GM18867 (cell line): ENCODE measurements at regions not wholly inside any gene's neighbourhood (a gene's known extent, or its start where the extent isn't known, plus 50 kb on each side); places are given as distances from the start of the nearest gene placed in this dataset.
"Not testable (repeated sequence)": the region's sequence is repeated elsewhere in the genome, so short reads cannot be mapped to it uniquely, and the experiment has no call there.

ENCODE experiments used
- ATAC-seq: cut with Tn5 transposase; IDR thresholded peaks from one replicate; pipeline ENCODE4 v1.9.1; 2021; ENCODE audit warnings: mild to moderate bottlenecking, moderate library complexity; ENCODE audit not compliant: unreplicated experiment

- ATAC-seq: no peak
Measured at GRCh38 chr5:106303911-106304310, 1366.8 kb downstream of the EFNA5 start.

GRCh38 chr5:106292654-106293053 lies 1378.1 kb downstream of the EFNA5 start:
- ATAC-seq: no peak

- no peak for ATAC-seq
Measured at GRCh38 chr5:106290841-106291240, 1379.9 kb downstream of the EFNA5 start.

- ATAC-seq: no peak
Measured at GRCh38 chr5:106288979-106289378, 1381.8 kb downstream of the EFNA5 start.

- ATAC-seq: no peak
Measured at GRCh38 chr5:106277540-106278096, 1393.1 kb downstream of the EFNA5 start.

GRCh38 chr5:106269252-106269843 lies 1401.4 kb downstream of the EFNA5 start:
- peak; percentile 39 for ATAC-seq

GRCh38 chr5:106267256-106267655 lies 1403.5 kb downstream of the EFNA5 start:
- ATAC-seq: no peak

GRCh38 chr5:106262395-106262794 lies 1408.3 kb downstream of the EFNA5 start:
- ATAC-seq: no peak

GRCh38 chr5:106259431-106260090 lies 1411.2 kb downstream of the EFNA5 start:
- ATAC-seq: not testable (repeated sequence)

GRCh38 chr5:106258591-106259125 lies 1412.1 kb downstream of the EFNA5 start:
- ATAC-seq: no peak

GRCh38 chr5:106254784-106255183 lies 1416.0 kb downstream of the EFNA5 start:
- no peak for ATAC-seq

- not testable (repeated sequence) for ATAC-seq
Measured at GRCh38 chr5:106246044-106246745, 1424.5 kb downstream of the EFNA5 start.

GRCh38 chr5:106241409-106241808 lies 1429.3 kb downstream of the EFNA5 start:
- no peak for ATAC-seq

- ATAC-seq: no peak
Measured at GRCh38 chr5:106205916-106206571, 1464.7 kb downstream of the EFNA5 start.

GRCh38 chr5:106202035-106202434 lies 1468.7 kb downstream of the EFNA5 start:
- no peak for ATAC-seq

- ATAC-seq: no peak
Measured at GRCh38 chr5:106200971-106201370, 1469.8 kb downstream of the EFNA5 start.

- ATAC-seq: no peak
Measured at GRCh38 chr5:106195679-106196474, 1474.9 kb downstream of the EFNA5 start.

GRCh38 chr5:106189121-106189809 lies 1481.5 kb downstream of the EFNA5 start:
- no peak for ATAC-seq

- peak; percentile 81 for ATAC-seq
Measured at GRCh38 chr5:106185661-106186081, 1485.1 kb downstream of the EFNA5 start.

GRCh38 chr5:106174903-106175302 lies 1495.8 kb downstream of the EFNA5 start:
- ATAC-seq: no peak
